GM19324 (cell line): ENCODE measurements at regions not wholly inside any gene's neighbourhood (a gene's known extent, or its start where the extent isn't known, plus 50 kb on each side); places are given as distances from the start of the nearest gene placed in this dataset.
A peak's percentile ranks its signal among the peaks of the same experiment; 100 is the strongest.

Experiments used
- ATAC-seq: cut with Tn5 transposase; IDR thresholded peaks from one replicate; pipeline ENCODE4 v1.9.1; 2021; ENCODE audit warnings: mild to moderate bottlenecking, moderate library complexity; ENCODE audit not compliant: unreplicated experiment, low FRiP score

GRCh38 chr6:137750297-137750696 is 116.8 kb upstream of the TNFAIP3 start:
- ATAC-seq, result no peak

- no peak for ATAC-seq
Observed at GRCh38 chr6:137751768-137752560, 115.1 kb upstream of the TNFAIP3 start.

GRCh38 chr6:137754366-137754765 is 112.7 kb upstream of the TNFAIP3 start:
- no peak for ATAC-seq

- no peak for ATAC-seq
Observed at GRCh38 chr6:137754866-137755265, 112.2 kb upstream of the TNFAIP3 start.

GRCh38 chr6:137755284-137755683 is 111.8 kb upstream of the TNFAIP3 start:
- ATAC-seq, result no peak

- no peak for ATAC-seq
Observed at GRCh38 chr6:137756788-137757187, 110.3 kb upstream of the TNFAIP3 start.

GRCh38 chr6:137758661-137759060 is 108.4 kb upstream of the TNFAIP3 start:
- no peak for ATAC-seq

GRCh38 chr6:137759624-137760023 is 107.4 kb upstream of the TNFAIP3 start:
- no peak for ATAC-seq

- ATAC-seq, result no peak
Observed at GRCh38 chr6:137761072-137761471, 106.0 kb upstream of the TNFAIP3 start.

GRCh38 chr6:137761487-137761886 is 105.6 kb upstream of the TNFAIP3 start:
- no peak for ATAC-seq

GRCh38 chr6:137762168-137763090 is 104.6 kb upstream of the TNFAIP3 start:
- no peak for ATAC-seq

- ATAC-seq, result no peak
Observed at GRCh38 chr6:137763436-137763835, 103.6 kb upstream of the TNFAIP3 start.

GRCh38 chr6:137763886-137764285 is 103.2 kb upstream of the TNFAIP3 start:
- no peak for ATAC-seq

GRCh38 chr6:137764464-137764863 is 102.6 kb upstream of the TNFAIP3 start:
- no peak for ATAC-seq

GRCh38 chr6:137765059-137765458 is 102.0 kb upstream of the TNFAIP3 start:
- ATAC-seq, result no peak

- ATAC-seq, result no peak
Observed at GRCh38 chr6:137766596-137767370, 100.3 kb upstream of the TNFAIP3 start.

GRCh38 chr6:137767465-137767864 is 99.6 kb upstream of the TNFAIP3 start:
- no peak for ATAC-seq

GRCh38 chr6:137767911-137768690 is 99.0 kb upstream of the TNFAIP3 start:
- peak; percentile 61 for ATAC-seq

- ATAC-seq, result no peak
Observed at GRCh38 chr6:137768935-137769334, 98.1 kb upstream of the TNFAIP3 start.

- no peak for ATAC-seq
Observed at GRCh38 chr6:137769797-137770362, 97.2 kb upstream of the TNFAIP3 start.
